Nucleus accumbens (tissue), 56 donors: ENCODE measurements at regions not wholly inside any gene's neighbourhood (a gene's known extent, or its start where the extent isn't known, plus 50 kb on each side); places are given as distances from the start of the nearest gene placed in this dataset.
A peak's percentile ranks its signal among the peaks of the same experiment; 100 is the strongest.

Source experiments
- DNase-seq, 56 donors: peaks; one replicate each; lab custom pipeline; 2025; lab: John Stamatoyannopoulos, UW

- DNase-seq = no peak
Measured at GRCh38 chr4:180768610-180769009, 1474.6 kb upstream of the TENM3 start.

- no peak for DNase-seq
Measured at GRCh38 chr4:180769791-180770190, 1473.4 kb upstream of the TENM3 start.

GRCh38 chr4:180770265-180770664 is 1472.9 kb upstream of the TENM3 start:
- DNase-seq = no peak

DNA sequence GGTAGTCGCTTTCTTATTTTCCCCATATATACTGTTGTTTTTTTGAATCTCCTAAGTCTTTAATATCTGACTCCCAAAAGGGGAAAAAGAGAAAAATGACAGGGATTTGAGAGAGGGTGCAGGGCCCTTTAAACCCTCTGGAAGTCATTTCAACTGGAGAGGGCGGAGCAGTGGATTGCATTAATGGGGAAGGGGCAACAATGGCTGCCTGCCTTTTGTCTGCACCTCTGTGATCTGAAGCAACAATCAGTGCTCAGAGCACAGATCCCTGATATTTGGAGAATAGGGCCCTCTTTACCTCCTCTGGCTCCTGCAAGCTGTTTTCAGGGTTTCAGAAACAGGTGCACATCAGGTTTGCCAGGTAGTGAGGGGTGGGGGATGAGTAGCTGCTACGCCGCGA is 1458.3 kb upstream of the TENM3 start:
- no peak for DNase-seq

GRCh38 chr4:180788729-180789128 is 1454.5 kb upstream of the TENM3 start:
- DNase-seq = no peak

GRCh38 chr4:180789929-180790328 is 1453.3 kb upstream of the TENM3 start:
- DNase-seq = no peak

GRCh38 chr4:180790471-180790870 is 1452.7 kb upstream of the TENM3 start:
- DNase-seq = no peak

- DNase-seq = no peak
Measured at GRCh38 chr4:180792541-180792940, 1450.7 kb upstream of the TENM3 start.

- no peak for DNase-seq
Measured at GRCh38 chr4:180794333-180794732, 1448.9 kb upstream of the TENM3 start.

- DNase-seq = no peak
Measured at GRCh38 chr4:180798036-180798577, 1445.1 kb upstream of the TENM3 start.

DNA sequence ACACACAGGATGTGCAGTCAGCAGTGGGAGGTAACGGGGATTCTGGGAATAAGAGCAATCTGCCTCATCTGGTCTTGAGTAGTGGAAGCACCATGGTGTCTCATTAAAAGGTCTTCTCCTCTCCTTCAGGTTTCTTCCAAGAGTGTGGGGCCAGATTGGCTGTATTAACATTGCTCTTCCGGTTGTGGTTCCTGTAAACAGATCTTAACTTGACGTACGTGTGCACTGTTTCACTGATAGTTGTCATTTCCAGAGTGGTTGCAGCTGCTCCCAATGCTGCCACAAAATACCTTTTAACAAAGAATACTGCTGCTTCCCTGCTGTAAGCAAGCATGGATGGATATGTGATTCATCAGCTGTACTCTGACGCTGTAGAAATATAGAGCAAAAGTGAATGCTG is 1443.4 kb upstream of the TENM3 start:
- DNase-seq = no peak

DNA sequence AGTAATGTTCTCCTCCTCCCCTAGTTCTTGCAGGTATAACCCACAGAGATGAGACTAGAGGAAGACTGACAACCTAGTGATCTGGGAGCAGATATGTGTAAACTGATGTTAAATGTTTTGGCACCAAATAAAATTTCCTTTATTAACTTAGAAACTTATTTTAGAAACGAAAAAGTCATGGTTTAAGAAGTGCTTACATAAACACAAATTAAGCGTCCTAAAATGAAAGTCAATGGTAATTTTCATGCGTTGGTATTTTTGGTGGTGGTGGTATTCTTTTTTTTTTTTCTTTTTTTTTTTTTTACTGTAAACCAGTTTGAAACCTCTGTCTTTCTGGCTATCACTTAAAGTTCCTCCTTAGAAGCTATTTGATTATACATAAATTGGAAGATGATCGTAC is 1438.1 kb upstream of the TENM3 start:
- DNase-seq = no peak

DNA sequence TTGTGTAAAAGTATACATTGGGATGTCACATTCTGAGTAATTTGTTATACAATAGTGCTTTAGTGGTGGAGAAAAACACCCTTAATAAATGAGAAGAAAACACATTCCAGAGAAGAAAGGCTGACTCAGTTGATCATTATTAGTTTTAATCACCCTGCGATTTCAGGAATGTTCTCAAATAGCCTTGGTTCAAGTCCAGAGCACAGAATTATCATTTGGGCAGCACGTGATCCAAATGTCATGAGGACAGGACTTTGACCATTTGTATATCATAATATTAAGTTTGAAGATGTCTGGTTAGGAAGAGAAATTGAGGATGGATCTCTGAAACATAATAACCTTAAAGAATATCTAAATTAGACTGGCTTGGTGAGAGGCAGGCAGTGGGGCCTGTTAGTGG is 1434.3 kb upstream of the TENM3 start:
- no peak for DNase-seq

DNA sequence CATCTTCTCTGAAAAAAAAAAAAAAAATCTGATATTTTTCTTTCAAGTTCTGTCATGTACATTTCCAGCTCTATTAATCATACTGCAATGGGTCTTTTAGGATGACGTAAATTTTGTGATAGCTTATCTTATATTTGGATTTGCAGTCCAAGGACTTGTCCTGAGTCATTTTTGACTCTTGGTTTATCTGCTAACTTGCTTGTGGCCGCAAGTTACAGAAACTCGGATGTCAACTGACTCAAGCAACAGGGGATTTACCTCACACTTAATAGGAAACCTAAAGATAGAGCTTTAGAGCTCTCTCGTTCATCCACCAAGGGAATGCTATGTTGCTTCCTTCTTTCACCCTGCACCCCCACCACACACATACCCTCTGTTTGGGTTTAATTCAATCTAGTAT is 1433.8 kb upstream of the TENM3 start:
- no peak for DNase-seq

DNA sequence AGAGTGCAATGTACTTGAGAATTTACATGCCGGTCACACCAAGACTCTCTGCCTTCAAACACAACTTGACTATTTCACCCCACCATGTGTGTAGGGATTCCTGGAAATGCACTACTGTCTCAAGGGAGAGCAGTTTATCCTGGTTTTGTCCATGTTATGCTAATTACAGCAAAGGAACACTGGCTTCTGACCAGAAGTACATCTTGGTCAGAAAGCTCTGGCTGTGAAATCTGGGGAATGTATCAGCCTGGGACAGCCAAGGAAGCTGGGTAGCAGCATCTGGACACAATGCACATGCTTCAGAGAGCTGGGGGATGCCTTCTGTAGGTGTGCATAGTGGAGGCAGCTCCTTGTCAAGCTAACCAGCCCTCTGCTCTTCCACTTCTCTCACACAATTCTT is 1432.6 kb upstream of the TENM3 start:
- DNase-seq = no peak

GRCh38 chr4:180811556-180811955 is 1431.6 kb upstream of the TENM3 start:
- DNase-seq = no peak

- DNase-seq = no peak
Measured at GRCh38 chr4:180812783-180813182, 1430.4 kb upstream of the TENM3 start.

GRCh38 chr4:180814875-180815417 is 1428.3 kb upstream of the TENM3 start:
- DNase-seq = no peak

GRCh38 chr4:180817529-180817928 is 1425.7 kb upstream of the TENM3 start:
- DNase-seq = no peak

DNA sequence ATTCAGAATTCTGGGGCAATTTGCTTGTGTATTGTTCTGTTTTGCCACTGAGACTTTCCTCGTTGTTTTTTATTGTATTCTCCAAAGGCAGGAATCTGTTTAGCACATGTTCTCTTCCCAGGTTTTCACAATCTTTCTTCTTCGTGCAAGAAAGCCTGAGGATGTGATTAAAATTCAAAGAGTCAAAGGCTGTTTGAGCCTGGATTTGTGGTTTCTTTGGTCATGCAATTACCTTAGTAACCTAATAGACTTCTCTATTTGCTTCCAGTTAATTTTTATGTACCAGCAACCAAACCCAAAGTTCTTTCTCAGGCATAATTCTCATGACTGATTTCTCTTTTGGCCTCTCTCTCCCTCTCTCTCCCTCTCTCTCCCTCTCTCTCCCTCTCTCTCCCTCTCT is 1420.1 kb upstream of the TENM3 start:
- no peak for DNase-seq

DNA sequence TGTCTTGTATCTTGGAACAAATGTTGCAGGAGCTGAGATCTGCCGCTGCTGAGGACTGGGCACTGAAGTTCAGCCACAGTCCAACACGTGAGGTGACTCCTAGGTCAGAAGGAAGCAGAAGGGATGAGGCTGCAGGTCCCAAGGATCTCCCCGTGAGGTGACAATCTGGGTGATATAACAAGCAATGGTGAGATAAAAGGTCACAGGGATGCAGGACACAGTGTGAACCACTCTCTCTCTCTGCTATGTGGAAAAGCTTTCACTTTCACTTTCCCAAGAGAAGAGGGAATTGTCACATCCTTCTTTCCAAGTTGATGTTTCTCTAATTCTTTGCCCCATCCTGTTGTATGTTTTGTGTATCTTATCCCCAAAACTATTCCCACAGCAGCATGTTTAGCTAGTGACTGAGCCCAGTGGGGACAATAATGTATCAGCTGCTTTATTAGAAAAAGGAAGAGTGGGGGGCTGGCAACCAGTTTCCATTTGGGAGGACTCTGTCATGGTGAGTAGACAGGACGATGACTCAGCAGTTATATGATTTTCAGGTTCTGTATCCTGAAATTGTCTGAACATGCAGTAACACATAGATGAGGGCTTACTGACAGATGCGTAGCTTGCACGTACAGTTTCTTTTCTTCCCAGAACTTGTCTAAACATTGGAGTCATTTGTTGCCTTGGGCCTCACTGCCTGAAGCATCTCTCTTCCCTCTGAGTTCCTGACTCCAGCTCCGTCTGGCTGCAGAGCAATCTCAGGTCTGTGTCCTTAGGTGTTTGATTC is 1415.8 kb upstream of the TENM3 start:
- DNase-seq = peak in 9 of 56 donors; percentile 4 to 33 (median 14)

DNA sequence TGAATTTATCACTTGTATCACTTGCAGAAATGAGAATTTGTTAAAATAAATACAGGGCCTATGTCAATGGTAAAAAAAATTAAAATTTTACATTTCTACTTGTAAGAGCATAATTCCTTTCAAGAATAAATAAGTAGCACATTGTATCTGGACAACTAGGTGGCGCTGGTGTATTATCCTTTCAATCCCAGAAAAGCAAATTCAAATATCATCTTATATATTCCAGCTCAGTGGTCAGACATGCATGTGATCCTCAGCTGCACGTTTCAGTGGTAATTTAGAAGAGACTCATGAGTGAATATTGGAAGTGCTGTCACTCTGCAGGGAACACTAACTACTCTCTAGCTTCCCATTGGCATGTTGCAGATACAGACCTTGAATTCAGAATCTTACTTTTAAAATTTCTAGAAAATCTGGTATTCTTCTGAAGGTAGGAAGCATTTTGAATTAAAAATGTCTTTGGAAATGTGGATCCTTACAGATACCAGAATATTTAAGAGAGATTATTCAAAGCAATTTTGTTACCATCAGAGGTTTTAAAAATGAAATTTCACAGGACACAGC is 1414.7 kb upstream of the TENM3 start:
- DNase-seq = peak in 19 of 56 donors; percentile 0 to 70 (median 8)
